GM12892 (cell line): ENCODE measurements at regions not wholly inside any gene's neighbourhood (a gene's known extent, or its start where the extent isn't known, plus 50 kb on each side); places are given as distances from the start of the nearest gene placed in this dataset.

ENCODE experiments used
- POLR2A ChIP-seq: IDR thresholded peaks from 2 replicates; pipeline ENCODE4 v1.6.1; 2011; ENCODE audit warnings: low read depth, low read length, control low read depth
- POLR2AphosphoS5 ChIP-seq: IDR thresholded peaks from 2 replicates; pipeline ENCODE4 v1.6.1; 2011; ENCODE audit warnings: low read depth, low read length, control low read depth

DNA sequence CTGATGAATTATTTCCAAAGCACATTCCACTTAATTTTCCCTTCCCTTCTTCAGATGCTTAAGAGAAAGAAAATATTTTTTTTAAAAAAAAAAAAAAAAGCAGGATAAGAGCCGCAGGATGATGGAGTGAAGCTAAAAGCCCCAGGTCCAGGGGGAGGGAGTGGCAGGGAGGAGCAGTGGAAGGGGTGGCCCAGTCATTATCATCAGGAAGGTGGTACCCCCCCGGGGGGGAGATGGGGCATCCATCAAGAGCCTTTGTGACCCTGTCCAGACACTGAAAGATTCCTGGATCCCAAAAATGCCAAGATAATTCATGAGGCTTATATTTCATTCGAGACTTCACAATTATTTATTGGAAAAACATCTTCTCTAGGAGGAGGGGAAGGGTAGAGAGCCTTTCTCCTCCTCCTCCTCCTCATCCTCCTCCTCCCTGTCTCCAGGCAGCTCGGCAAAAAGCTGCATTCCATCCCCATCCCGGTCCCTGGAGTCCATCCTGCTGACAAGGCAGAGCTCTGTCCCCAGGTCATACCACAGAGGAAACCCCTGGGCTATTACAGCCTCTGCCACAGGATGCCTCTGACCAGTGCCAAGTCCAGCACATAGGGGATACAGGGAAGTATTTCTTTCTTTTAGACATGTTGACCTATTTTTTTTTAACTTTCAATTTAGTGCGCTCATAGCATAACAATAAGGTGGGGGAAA, 125.3 kb downstream of the TWIST2 start:
- TF ChIP-seq POLR2A (no peak), POLR2AphosphoS5 (no peak)
